SK-N-MC (cell line): ENCODE measurements at regions not wholly inside any gene's neighbourhood (a gene's known extent, or its start where the extent isn't known, plus 50 kb on each side); places are given as distances from the start of the nearest gene placed in this dataset.

Source experiments
- EZH2 ChIP-seq: fragments of 200-600 bp; sonication (generic); IDR thresholded peaks from one replicate; pipeline ENCODE4 v1.6.1; 2017; ENCODE audit warnings: antibody characterized with exemption
- POLR2AphosphoS5 ChIP-seq: IDR thresholded peaks from 2 replicates; pipeline ENCODE4 v1.6.1; 2012; ENCODE audit warnings: mild to moderate bottlenecking, low read depth, low read length, borderline replicate concordance

DNA sequence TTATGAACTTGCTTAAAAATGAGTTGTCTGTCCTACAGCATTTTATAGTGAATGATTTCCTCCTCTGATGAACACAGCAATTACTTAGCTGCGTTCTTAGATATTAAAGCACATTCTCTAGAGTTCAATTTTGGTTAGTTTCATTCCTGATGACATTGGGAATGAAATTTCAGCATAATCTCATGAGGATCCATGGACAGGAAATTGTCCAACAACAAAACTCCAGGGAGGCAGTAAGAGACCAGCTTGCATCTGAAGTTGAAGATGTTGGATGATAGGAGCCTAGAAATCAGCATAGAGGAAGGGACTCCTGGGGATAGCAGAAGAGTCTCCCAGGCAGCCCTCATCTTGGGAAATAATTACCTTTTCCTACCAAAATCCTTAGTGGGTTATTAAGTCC is 128.7 kb upstream of the RAP1B start:
- no peak for TF ChIP-seq EZH2
- TF ChIP-seq POLR2AphosphoS5, result no peak
